ENCODE measurements at regions not wholly inside any gene's neighbourhood (a gene's known extent, or its start where the extent isn't known, plus 50 kb on each side); places are given as distances from the start of the nearest gene placed in this dataset.

- TF ChIP-seq CTCF (IDR thresholded peaks at IDR 0.05; ENCODE audit: insufficient read depth, low read depth, low read length): no peak
- TF ChIP-seq EZH2 (IDR thresholded peaks at IDR 0.05; ENCODE audit: insufficient read depth, low read length): no peak
Observed at GRCh38 chr11:23315286-23315685, 455.0 kb upstream of the CCDC179 start.
